ENCODE measurements at regions not wholly inside any gene's neighbourhood (a gene's known extent, or its start where the extent isn't known, plus 50 kb on each side); places are given as distances from the start of the nearest gene placed in this dataset.

DNA sequence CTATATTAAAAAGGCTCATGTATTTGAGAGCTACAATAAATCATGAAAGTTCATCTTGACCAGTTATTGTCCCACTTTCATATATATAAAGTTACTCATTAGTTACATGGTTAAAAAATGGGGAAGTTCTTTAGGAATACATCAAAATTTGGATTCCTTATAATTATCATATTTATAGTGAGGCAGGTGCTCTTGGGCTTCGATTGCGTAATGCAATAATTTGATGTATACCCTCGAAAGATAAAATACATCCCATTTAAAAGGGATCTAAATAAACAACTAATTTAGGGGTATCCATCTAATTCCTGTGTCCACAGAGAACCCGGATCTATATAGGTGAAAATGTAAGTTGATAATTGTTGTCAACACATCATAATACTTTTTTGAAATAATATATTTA lies 444.6 kb downstream of the RIT2 start:
- no peak overlapping the region for H3K4me3 Mint-ChIP-seq
- no peaks in the 10 kb centered on the region for H3K27me3 Mint-ChIP-seq
- no peaks in the 10 kb centered on the region for H3K4me1 Mint-ChIP-seq
- no peaks in the 10 kb centered on the region for H3K36me3 Mint-ChIP-seq
- no peak overlapping the region for H3K27ac Mint-ChIP-seq
- H3K9me3 Mint-ChIP-seq, result peaks cover 0 to 6% (median 4%) of the 10 kb centered on the region in 3 donors

DNA sequence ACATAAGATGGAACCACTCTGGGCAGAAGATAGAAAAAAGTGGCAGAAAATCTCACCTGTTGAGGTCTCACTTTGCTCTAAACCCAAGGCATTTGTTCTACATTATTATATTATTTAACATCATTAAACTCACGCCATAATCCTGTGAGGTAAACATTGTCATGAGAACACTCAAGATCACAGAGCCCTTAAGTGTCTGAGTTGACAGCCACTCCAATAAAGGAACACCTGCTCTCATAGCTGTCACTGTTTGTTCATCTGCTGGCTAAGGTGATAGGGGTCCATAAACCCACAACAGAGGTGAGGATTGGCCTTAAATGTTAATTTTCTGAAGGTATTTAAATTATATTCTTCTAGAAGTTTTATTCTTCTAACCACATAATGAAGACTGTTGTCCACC lies 439.7 kb downstream of the RIT2 start:
- Mint-ChIP-seq H3K4me1 (no peaks in the 10 kb centered on the region), H3K36me3 (no peaks in the 10 kb centered on the region), H3K4me3 (no peak overlapping the region), H3K27ac (no peak overlapping the region), H3K9me3 (peaks cover 0 to 5% (median 4%) of the 10 kb centered on the region in 3 donors), H3K27me3 (no peaks in the 10 kb centered on the region)

DNA sequence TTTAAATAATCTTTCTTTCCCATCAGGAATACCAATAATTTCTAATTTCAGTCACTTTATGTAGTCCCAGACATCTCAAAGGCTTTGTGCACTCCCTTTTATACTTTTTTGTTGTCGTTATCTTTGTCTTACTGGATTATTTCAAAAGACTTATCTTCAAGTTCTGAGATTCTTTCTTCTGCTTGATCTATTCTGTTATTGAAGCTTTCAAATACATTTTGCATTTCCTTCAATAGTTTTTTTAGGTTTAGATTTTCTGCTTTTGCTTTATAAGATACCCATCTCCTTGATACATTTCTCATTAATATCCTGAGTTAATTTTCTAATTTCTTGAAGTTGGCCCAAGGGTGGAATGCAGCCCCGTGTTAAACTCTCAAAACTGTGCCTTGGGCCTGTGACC lies 432.4 kb downstream of the RIT2 start:
- H3K27me3 Mint-ChIP-seq, result no peaks in the 10 kb centered on the region
- H3K9me3 Mint-ChIP-seq, result peaks cover 1 to 25% (median 2%) of the 10 kb centered on the region in 3 donors
- H3K36me3 Mint-ChIP-seq, result no peaks in the 10 kb centered on the region
- H3K4me1 Mint-ChIP-seq, result no peaks in the 10 kb centered on the region
- H3K4me3 Mint-ChIP-seq, result no peak overlapping the region
- no peak overlapping the region for H3K27ac Mint-ChIP-seq

DNA sequence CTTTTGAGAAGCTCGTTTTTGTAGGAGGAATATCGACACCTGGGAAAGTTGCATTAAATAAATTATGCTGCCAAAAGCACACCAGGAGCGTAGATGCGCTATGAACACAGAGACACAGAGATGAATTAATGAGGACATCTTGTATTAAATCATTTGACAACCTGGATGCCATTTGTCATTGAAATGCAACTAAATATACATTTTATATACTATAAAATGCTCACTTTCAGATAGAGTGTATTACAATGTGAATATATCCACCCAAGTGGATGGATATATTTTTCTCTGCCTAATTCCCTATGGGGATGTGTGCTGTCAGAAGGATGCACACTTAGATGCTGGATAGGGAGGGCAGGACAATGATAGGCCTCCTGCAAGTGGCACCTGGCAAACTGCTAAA lies 426.2 kb downstream of the RIT2 start:
- Mint-ChIP-seq H3K4me3 (no peak overlapping the region), H3K27ac (no peak overlapping the region), H3K9me3 (peaks cover 1 to 9% (median 2%) of the 10 kb centered on the region in 3 donors), H3K27me3 (no peaks in the 10 kb centered on the region), H3K36me3 (no peaks in the 10 kb centered on the region), H3K4me1 (no peaks in the 10 kb centered on the region)
